CD14-positive monocyte (primary cell): ENCODE measurements at regions not wholly inside any gene's neighbourhood (a gene's known extent, or its start where the extent isn't known, plus 50 kb on each side); places are given as distances from the start of the nearest gene placed in this dataset.

Experiments used
- DNase-seq, 3 donors: peaks; one replicate each; pipeline ENCODE4 v3.0.0-alpha.2; 2011 to 2022
- H2AFZ ChIP-seq: 2 replicates; pipeline ENCODE4 v1.6.0; 2012; ENCODE audit warnings: mild to moderate bottlenecking, low read depth, low read length, inconsistent platforms; ENCODE audit not compliant: insufficient read depth, poor library complexity, severe bottlenecking
- H3K27ac ChIP-seq, 2 donors: 1 replicate in 1 of 2; 2 replicates in 1 of 2; pipeline ENCODE4 v1.5.1; 2012 to 2013; ENCODE audit warnings: low read length in 2 of 2, control low read depth in 1 of 2, inconsistent platforms in 1 of 2, low read depth in 1 of 2, mild to moderate bottlenecking in 1 of 2
- H3K27me3 ChIP-seq, 2 donors: one replicate each; pipeline versions ENCODE4 v1.6.0 to v1.6.1; 2011 to 2013; ENCODE audit warnings: low read length in 2 of 2; ENCODE audit not compliant: control insufficient read depth in 2 of 2, insufficient read depth in 2 of 2
- H3K36me3 ChIP-seq, 2 donors: replicated peaks in 1 of 2; 1 replicate in 1 of 2; 2 replicates in 1 of 2; pipeline versions ENCODE4 v1.5.1 to v1.6.1; 2012 to 2013; ENCODE audit warnings: low read length in 2 of 2, control low read depth in 1 of 2, inconsistent platforms in 1 of 2, mild to moderate bottlenecking in 1 of 2; ENCODE audit not compliant: insufficient read depth in 2 of 2, control insufficient read depth in 1 of 2
- H3K4me1 ChIP-seq, 2 donors: 1 replicate in 1 of 2; 2 replicates in 1 of 2; pipeline versions ENCODE4 v1.5.1 to v1.6.1; 2012 to 2013; ENCODE audit warnings: low read length in 2 of 2, control low read depth in 1 of 2, inconsistent platforms in 1 of 2, mild to moderate bottlenecking in 1 of 2, moderate library complexity in 1 of 2; ENCODE audit not compliant: insufficient read depth in 2 of 2, control insufficient read depth in 1 of 2
- H3K4me2 ChIP-seq: replicated peaks from 2 replicates; pipeline ENCODE3; 2012; ENCODE audit warnings: low read length, moderate library complexity, mild to moderate bottlenecking; ENCODE audit not compliant: poor library complexity, severe bottlenecking; ENCODE audit errors: extremely low read depth
- H3K4me3 ChIP-seq, 3 experiments: fragments of 200-600 bp in 1 of 3; sonication (generic) in 1 of 3; replicated peaks in 1 of 3; 1 replicate in 2 of 3; 2 replicates in 1 of 3; pipeline ENCODE4 v1.5.1; 2011 to 2013; ENCODE audit warnings: low read length in 3 of 3, mild to moderate bottlenecking in 3 of 3, control low read depth in 2 of 3, low read depth in 2 of 3, inconsistent platforms in 1 of 3, moderate library complexity in 1 of 3
- H3K79me2 ChIP-seq: 2 replicates; pipeline ENCODE4 v1.6.0; 2012; ENCODE audit warnings: mild to moderate bottlenecking, control low read depth, inconsistent platforms, low read length, moderate library complexity; ENCODE audit not compliant: insufficient read depth
- H3K9ac ChIP-seq: 2 replicates; pipeline ENCODE4 v1.6.0; 2017; ENCODE audit warnings: low read length, mild to moderate bottlenecking; ENCODE audit not compliant: insufficient read depth, poor library complexity, severe bottlenecking
- H3K9me3 ChIP-seq, 2 donors: replicated peaks in 1 of 2; 1 replicate in 1 of 2; 2 replicates in 1 of 2; pipeline versions ENCODE4 v1.5.1 to v1.6.1; 2012 to 2013; ENCODE audit warnings: low read length in 2 of 2, control low read depth in 1 of 2; ENCODE audit not compliant: control insufficient read depth in 1 of 2, insufficient read depth in 1 of 2
- H4K20me1 ChIP-seq: 2 replicates; pipeline ENCODE4 v1.6.0; 2012; ENCODE audit warnings: mild to moderate bottlenecking, low read length, control low read depth, moderate library complexity; ENCODE audit not compliant: insufficient read depth
- H3K27ac Mint-ChIP-seq, 7 donors: one replicate each; pipeline ENCODE4 v1.8.0; 2020; ENCODE audit warnings: mild to moderate bottlenecking in 7 of 7, mixed read lengths in 7 of 7, moderate library complexity in 6 of 7, inconsistent platforms in 2 of 7
- H3K27me3 Mint-ChIP-seq, 3 donors: one replicate each; pipeline ENCODE4 v1.8.0; 2021 to 2022; ENCODE audit warnings: low read depth in 3 of 3, mild to moderate bottlenecking in 3 of 3, mixed read lengths in 3 of 3, moderate library complexity in 3 of 3, inconsistent platforms in 1 of 3
- H3K36me3 Mint-ChIP-seq, 2 donors: one replicate each; pipeline ENCODE4 v1.8.0; 2020; ENCODE audit warnings: mixed read lengths in 2 of 2, inconsistent platforms in 1 of 2, mild to moderate bottlenecking in 1 of 2
- H3K4me1 Mint-ChIP-seq: one replicate; pipeline ENCODE4 v1.8.0; 2020; ENCODE audit warnings: mild to moderate bottlenecking, mixed read lengths
- H3K4me3 Mint-ChIP-seq, 2 donors: one replicate each; pipeline ENCODE4 v1.8.0; 2020; ENCODE audit warnings: mild to moderate bottlenecking in 2 of 2, mixed read lengths in 2 of 2, moderate library complexity in 1 of 2
- H3K9me3 Mint-ChIP-seq, 7 donors: one replicate each; pipeline ENCODE4 v1.8.0; 2020 to 2022; ENCODE audit warnings: mixed read lengths in 7 of 7, mild to moderate bottlenecking in 6 of 7, moderate library complexity in 6 of 7, inconsistent platforms in 2 of 7
- CTCF ChIP-seq: fragments of 200-600 bp; IDR thresholded peaks from one replicate; pipeline ENCODE4 v1.8.0; 2022; ENCODE audit warnings: antibody characterized with exemption, mild to moderate bottlenecking
- WGBS: methylation state at CpG from one replicate; pipeline ENCODE4 v1.1.5; 2013; ENCODE audit warnings: missing lambda C conversion rate; ENCODE audit not compliant: insufficient coverage; 5-methylcytosine and 5-hydroxymethylcytosine counted together
- intact Hi-C, 2 donors: fragments of 100-400 bp; cut with micrococcal nuclease; formaldehyde crosslinking; loops; one replicate each; pipeline versions ENCODE4 v1.15.0 to v1.15.1; 2023

GRCh38 chr6:48403587-48403986 lies 292.6 kb upstream of the PTCHD4 start:
- TF ChIP-seq CTCF: no peak
- H2AFZ ChIP-seq: no peak overlapping the region
- WGBS: no CpG with 5 or more reads among the region's 3 CpGs
- H3K27me3 ChIP-seq: no peaks in the 10 kb centered on the region
- no peak overlapping the region for H3K4me2 ChIP-seq
- Mint-ChIP-seq H3K4me3 (no peak overlapping the region), H3K36me3 (no peaks in the 10 kb centered on the region), H3K27ac (no peak overlapping the region), H3K9me3 (peaks cover 1 to 12% (median 4%) of the 10 kb centered on the region in 7 donors), H3K27me3 (peaks cover 0 to 2% (median 0%) of the 10 kb centered on the region in 3 donors), H3K4me1 (no peaks in the 10 kb centered on the region)
- no peak overlapping the region for H3K4me3 ChIP-seq
- no peak overlapping the region for H3K27ac ChIP-seq
- H3K4me1 ChIP-seq: no peaks in the 10 kb centered on the region
- H3K36me3 ChIP-seq: no peaks in the 10 kb centered on the region
- intact Hi-C loops: no loop called here
- H3K79me2 ChIP-seq: no peaks in the 10 kb centered on the region
- H4K20me1 ChIP-seq: no peaks in the 10 kb centered on the region
- peaks cover 0 to 2% of the 10 kb centered on the region in 2 donors for H3K9me3 ChIP-seq
- no peak overlapping the region for H3K9ac ChIP-seq
- no peak for DNase-seq

DNA sequence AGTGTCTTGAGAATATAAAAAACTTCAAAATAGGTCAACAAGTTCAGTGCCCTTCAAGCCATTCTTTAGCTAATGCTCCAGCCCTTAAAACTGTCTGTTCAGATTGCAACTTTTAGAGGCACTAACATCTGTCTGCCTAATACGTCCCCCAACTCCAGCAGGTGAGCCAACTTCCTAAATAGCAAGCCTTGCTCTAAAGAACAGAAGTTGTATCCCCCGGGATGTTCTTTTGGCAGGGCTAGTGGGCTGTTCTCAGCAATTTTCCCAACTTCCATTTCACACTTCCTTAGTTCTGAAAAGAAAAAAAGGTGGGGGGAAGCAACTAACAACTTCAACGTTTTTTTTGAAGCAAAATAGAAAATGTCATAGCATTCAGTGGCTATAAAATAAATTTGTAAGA lies 290.0 kb upstream of the PTCHD4 start:
- Histone ChIP-seq H3K9me3 (peaks cover 0 to 2% of the 10 kb centered on the region in 2 donors), H3K4me1 (no peaks in the 10 kb centered on the region), H3K27me3 (no peaks in the 10 kb centered on the region), H3K4me3 (no peak overlapping the region), H3K27ac (no peak overlapping the region), H3K9ac (no peak overlapping the region), H3K4me2 (no peak overlapping the region), H2AFZ (no peak overlapping the region), H4K20me1 (no peaks in the 10 kb centered on the region), H3K79me2 (no peaks in the 10 kb centered on the region), H3K36me3 (no peaks in the 10 kb centered on the region)
- WGBS: no CpG with 5 or more reads among the region's 3 CpGs
- Mint-ChIP-seq H3K27me3 (peaks cover 0 to 2% (median 0%) of the 10 kb centered on the region in 3 donors), H3K9me3 (peaks cover 0 to 10% (median 3%) of the 10 kb centered on the region in 7 donors), H3K27ac (no peak overlapping the region), H3K4me1 (no peaks in the 10 kb centered on the region), H3K4me3 (no peak overlapping the region), H3K36me3 (no peaks in the 10 kb centered on the region)
- intact Hi-C loops: no loop called here
- DNase-seq: no peak
- no peak for TF ChIP-seq CTCF
